BLaER1 (cell line): ENCODE measurements at regions not wholly inside any gene's neighbourhood (a gene's known extent, or its start where the extent isn't known, plus 50 kb on each side); places are given as distances from the start of the nearest gene placed in this dataset.

Source experiments
- H3K27ac ChIP-seq: shearing (Covaris generic); formaldehyde crosslinking; 2 replicates; pipeline ENCODE4 v1.8.1; 2022
- H3K27me3 ChIP-seq: shearing (Covaris generic); formaldehyde crosslinking; 2 replicates; pipeline ENCODE4 v1.8.1; 2022
- H3K36me3 ChIP-seq: shearing (Covaris generic); formaldehyde crosslinking; 2 replicates; pipeline ENCODE4 v1.8.1; 2022
- H3K4me1 ChIP-seq: shearing (Covaris generic); formaldehyde crosslinking; 2 replicates; pipeline ENCODE4 v1.8.1; 2022
- H3K4me2 ChIP-seq: shearing (Covaris generic); formaldehyde crosslinking; 2 replicates; pipeline ENCODE4 v1.8.1; 2022
- H3K4me3 ChIP-seq: shearing (Covaris generic); formaldehyde crosslinking; 2 replicates; pipeline ENCODE4 v1.8.1; 2022
- H3K9ac ChIP-seq: shearing (Covaris generic); formaldehyde crosslinking; 2 replicates; pipeline ENCODE4 v1.8.1; 2022
- H3K9me3 ChIP-seq: shearing (Covaris generic); formaldehyde crosslinking; 2 replicates; pipeline ENCODE4 v1.8.1; 2022
- H4K20me1 ChIP-seq: shearing (Covaris generic); formaldehyde crosslinking; 2 replicates; pipeline ENCODE4 v1.8.1; 2022
- Cebpa-rat ChIP-seq: shearing (Covaris generic); IDR thresholded peaks from 2 replicates; pipeline ENCODE4 v1.8.1; 2022

GRCh38 chr19:31166206-31166605 lies 183.0 kb downstream of the TSHZ3 start:
- H3K4me2 ChIP-seq: no peak overlapping the region
- no peaks in the 10 kb centered on the region for H3K4me1 ChIP-seq
- H3K27me3 ChIP-seq: no peaks in the 10 kb centered on the region
- no peak overlapping the region for H3K4me3 ChIP-seq
- no peaks in the 10 kb centered on the region for H4K20me1 ChIP-seq
- no peak overlapping the region for H3K9ac ChIP-seq
- no peak for TF ChIP-seq Cebpa-rat
- no peaks in the 10 kb centered on the region for H3K9me3 ChIP-seq
- H3K27ac ChIP-seq: no peak overlapping the region
- no peaks in the 10 kb centered on the region for H3K36me3 ChIP-seq

- Histone ChIP-seq H3K4me2 (no peak overlapping the region), H3K27ac (no peak overlapping the region), H4K20me1 (no peaks in the 10 kb centered on the region), H3K4me3 (no peak overlapping the region), H3K36me3 (no peaks in the 10 kb centered on the region), H3K4me1 (no peaks in the 10 kb centered on the region), H3K27me3 (no peaks in the 10 kb centered on the region), H3K9me3 (no peaks in the 10 kb centered on the region), H3K9ac (no peak overlapping the region)
- TF ChIP-seq Cebpa-rat: no peak
These were observed 184.4 kb downstream of the TSHZ3 start for GRCh38 chr19:31164791-31165251.

- H3K4me3 ChIP-seq: no peak overlapping the region
- H3K27me3 ChIP-seq: no peaks in the 10 kb centered on the region
- H3K9ac ChIP-seq: no peak overlapping the region
- H3K27ac ChIP-seq: no peak overlapping the region
- no peaks in the 10 kb centered on the region for H3K4me1 ChIP-seq
- TF ChIP-seq Cebpa-rat: no peak
- H3K36me3 ChIP-seq: no peaks in the 10 kb centered on the region
- H3K4me2 ChIP-seq: no peak overlapping the region
- no peaks in the 10 kb centered on the region for H3K9me3 ChIP-seq
- H4K20me1 ChIP-seq: no peaks in the 10 kb centered on the region
These were observed 188.8 kb downstream of the TSHZ3 start for GRCh38 chr19:31160336-31160926.

- no peaks in the 10 kb centered on the region for H3K4me1 ChIP-seq
- H3K27ac ChIP-seq: no peak overlapping the region
These were observed 195.2 kb downstream of the TSHZ3 start for GRCh38 chr19:31154021-31154420.

GRCh38 chr19:31152906-31153305 lies 196.3 kb downstream of the TSHZ3 start:
- H3K27ac ChIP-seq: no peak overlapping the region

More at GRCh38 chr19:31154021-31154420, 195.2 kb downstream of the TSHZ3 start:
- no peaks in the 10 kb centered on the region for H3K9me3 ChIP-seq
- no peaks in the 10 kb centered on the region for H4K20me1 ChIP-seq
- no peak overlapping the region for H3K4me2 ChIP-seq
- H3K27me3 ChIP-seq: no peaks in the 10 kb centered on the region
- no peak overlapping the region for H3K4me3 ChIP-seq
- H3K36me3 ChIP-seq: no peaks in the 10 kb centered on the region
- TF ChIP-seq Cebpa-rat: no peak
- no peak overlapping the region for H3K9ac ChIP-seq

GRCh38 chr19:31149441-31149941 lies 199.7 kb downstream of the TSHZ3 start:
- H3K27me3 ChIP-seq: no peaks in the 10 kb centered on the region
- H3K36me3 ChIP-seq: no peaks in the 10 kb centered on the region
- peaks cover 15% of the 10 kb centered on the region for H3K4me1 ChIP-seq
- no peak overlapping the region for H3K9ac ChIP-seq
- H3K4me3 ChIP-seq: no peak overlapping the region
- H3K27ac ChIP-seq: no peak overlapping the region
- H4K20me1 ChIP-seq: no peaks in the 10 kb centered on the region
- H3K9me3 ChIP-seq: no peaks in the 10 kb centered on the region
- TF ChIP-seq Cebpa-rat: no peak
- H3K4me2 ChIP-seq: no peak overlapping the region

More at GRCh38 chr19:31152906-31153305, 196.3 kb downstream of the TSHZ3 start:
- Histone ChIP-seq H3K36me3 (no peaks in the 10 kb centered on the region), H3K4me3 (no peak overlapping the region), H3K4me1 (no peaks in the 10 kb centered on the region), H3K9ac (no peak overlapping the region), H4K20me1 (no peaks in the 10 kb centered on the region), H3K9me3 (no peaks in the 10 kb centered on the region), H3K4me2 (no peak overlapping the region), H3K27me3 (no peaks in the 10 kb centered on the region)
- TF ChIP-seq Cebpa-rat: no peak

- no peak overlapping the region for H3K4me2 ChIP-seq
These were observed 200.6 kb downstream of the TSHZ3 start for GRCh38 chr19:31148671-31149070.

GRCh38 chr19:31147234-31147633 lies 202.0 kb downstream of the TSHZ3 start:
- Histone ChIP-seq H3K4me1 (peaks cover 15% of the 10 kb centered on the region), H3K36me3 (no peaks in the 10 kb centered on the region), H3K9me3 (no peaks in the 10 kb centered on the region), H3K9ac (no peak overlapping the region), H3K27me3 (no peaks in the 10 kb centered on the region), H3K27ac (no peak overlapping the region), H4K20me1 (no peaks in the 10 kb centered on the region), H3K4me2 (peak overlapping the region; percentile 59), H3K4me3 (no peak overlapping the region)
- no peak for TF ChIP-seq Cebpa-rat

More at GRCh38 chr19:31148671-31149070, 200.6 kb downstream of the TSHZ3 start:
- Histone ChIP-seq H3K4me1 (peaks cover 15% of the 10 kb centered on the region), H3K4me3 (no peak overlapping the region), H3K27ac (no peak overlapping the region), H4K20me1 (no peaks in the 10 kb centered on the region), H3K9ac (no peak overlapping the region), H3K27me3 (no peaks in the 10 kb centered on the region), H3K9me3 (no peaks in the 10 kb centered on the region), H3K36me3 (no peaks in the 10 kb centered on the region)
- TF ChIP-seq Cebpa-rat: no peak

GRCh38 chr19:31146546-31147183 lies 202.6 kb downstream of the TSHZ3 start:
- Histone ChIP-seq H3K9ac (no peak overlapping the region), H3K27me3 (no peaks in the 10 kb centered on the region), H3K36me3 (no peaks in the 10 kb centered on the region), H3K9me3 (no peaks in the 10 kb centered on the region), H3K4me3 (no peak overlapping the region), H3K4me1 (peaks cover 18% of the 10 kb centered on the region), H3K27ac (no peak overlapping the region), H3K4me2 (peak overlapping the region; percentile 59), H4K20me1 (no peaks in the 10 kb centered on the region)
- no peak for TF ChIP-seq Cebpa-rat

GRCh38 chr19:31146015-31146414 lies 203.2 kb downstream of the TSHZ3 start:
- Histone ChIP-seq H4K20me1 (no peaks in the 10 kb centered on the region), H3K4me1 (peaks cover 25% of the 10 kb centered on the region), H3K27ac (no peak overlapping the region), H3K4me3 (no peak overlapping the region), H3K36me3 (no peaks in the 10 kb centered on the region), H3K4me2 (peak overlapping the region; percentile 59; the same call in 1 of the 2 replicates), H3K9ac (no peak overlapping the region), H3K9me3 (no peaks in the 10 kb centered on the region), H3K27me3 (no peaks in the 10 kb centered on the region)
- no peak for TF ChIP-seq Cebpa-rat
